Right renal cortex interstitium (tissue), 3 donors: ENCODE measurements at regions not wholly inside any gene's neighbourhood (a gene's known extent, or its start where the extent isn't known, plus 50 kb on each side); places are given as distances from the start of the nearest gene placed in this dataset.
"Not testable (repeated sequence)": the region's sequence is repeated elsewhere in the genome, so short reads cannot be mapped to it uniquely, and the experiment has no call there.

Source experiments
- DNase-seq, 3 donors: peaks; one replicate each; pipeline ENCODE4 v3.0.0-alpha.2; 2013; ENCODE audit warnings: low read depth in 3 of 3, low spot score in 2 of 3

DNA sequence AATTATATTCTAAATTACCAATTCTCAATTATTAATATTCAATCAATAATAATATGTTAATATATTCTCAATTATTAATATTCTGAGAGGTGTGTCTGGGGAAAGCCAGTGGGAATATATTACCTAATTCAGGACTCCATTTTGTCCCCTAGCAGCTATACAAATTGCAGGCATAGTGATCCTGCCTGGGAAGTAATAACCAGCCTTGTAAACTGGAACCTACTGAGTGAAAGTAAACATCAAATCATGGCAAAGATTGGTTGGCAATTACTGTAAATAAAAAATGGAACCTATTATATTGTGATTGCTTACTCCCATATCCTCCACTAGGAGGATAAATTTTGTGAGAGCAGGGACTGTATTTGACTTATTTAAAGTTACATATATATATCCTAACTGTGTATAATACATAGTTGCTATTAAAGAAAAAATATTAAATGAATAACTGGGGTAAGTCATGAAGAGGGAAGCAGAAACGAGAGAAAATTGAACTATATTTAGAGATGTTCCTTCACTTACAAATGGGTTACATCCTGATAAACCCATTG is 150.5 kb upstream of the ELL2 start:
- DNase-seq: no peak

DNA sequence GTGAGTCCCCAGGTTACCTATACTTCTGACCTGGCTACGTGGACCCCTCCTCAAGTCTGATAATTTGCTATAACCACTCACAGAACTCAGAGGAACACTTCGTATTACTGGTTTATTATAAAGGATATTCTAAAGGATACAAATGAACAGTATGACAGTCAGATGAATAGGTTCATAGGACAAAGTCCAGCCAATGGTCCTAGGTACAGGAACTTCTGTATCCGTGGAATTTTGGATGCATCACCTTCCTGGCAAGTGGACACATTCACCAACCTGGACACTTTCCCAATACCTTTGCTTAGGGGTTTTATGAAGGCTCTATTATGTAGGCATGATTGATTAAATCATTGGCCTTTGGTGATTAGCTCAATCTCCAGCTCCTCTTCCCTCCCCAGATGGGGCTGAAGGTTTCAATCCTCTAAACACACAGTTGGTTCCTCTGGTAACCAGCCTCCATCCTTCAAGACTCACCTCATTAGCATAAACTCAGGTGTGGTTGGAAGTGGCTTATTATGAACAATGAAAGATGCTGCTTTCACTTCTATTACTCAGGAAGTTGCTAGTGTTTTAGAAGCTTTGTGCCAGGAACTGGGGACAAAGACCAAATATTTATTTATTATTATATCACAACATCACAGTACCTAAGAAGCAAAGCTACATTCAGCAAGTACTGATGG is 149.6 kb upstream of the ELL2 start:
- no peak for DNase-seq

DNA sequence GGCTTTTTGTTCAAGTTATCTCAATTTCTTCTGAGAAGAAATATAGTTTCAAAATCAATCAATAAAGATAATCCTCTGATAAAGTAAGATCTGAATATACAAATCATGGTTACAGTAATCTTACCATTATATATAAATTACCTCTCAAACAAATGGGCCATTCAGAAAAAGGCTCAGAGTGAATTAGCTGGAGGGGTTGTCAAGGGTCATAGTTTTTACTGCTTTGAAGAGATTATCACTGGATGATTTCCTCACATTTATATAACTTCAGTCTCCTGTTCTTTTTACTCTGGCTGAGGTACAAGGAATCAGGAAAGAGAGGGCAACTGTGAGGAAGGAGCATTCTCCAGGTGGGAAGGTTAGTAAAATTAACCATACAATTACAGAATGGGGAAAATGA is 148.6 kb upstream of the ELL2 start:
- no peak for DNase-seq

DNA sequence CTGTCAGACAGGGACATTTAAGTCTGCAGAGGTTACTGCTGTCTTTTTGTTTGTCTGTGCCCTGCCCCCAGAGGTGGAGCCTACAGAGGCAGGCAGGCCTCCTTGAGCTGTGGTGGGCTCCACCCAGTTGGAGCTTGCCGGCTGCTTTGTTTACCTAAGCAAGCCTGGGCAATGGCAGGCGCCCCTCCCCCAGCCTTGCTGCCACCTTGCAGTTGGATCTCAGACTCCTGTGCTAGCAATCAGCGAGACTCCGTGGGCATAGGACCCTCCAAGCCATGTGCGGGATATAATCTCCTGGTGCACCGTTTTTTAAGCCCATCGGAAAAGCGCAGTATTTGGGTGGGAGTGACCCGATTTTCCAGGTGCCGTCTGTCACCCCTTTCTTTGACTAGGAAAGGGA is 147.0 kb upstream of the ELL2 start:
- DNase-seq: not testable (repeated sequence)

DNA sequence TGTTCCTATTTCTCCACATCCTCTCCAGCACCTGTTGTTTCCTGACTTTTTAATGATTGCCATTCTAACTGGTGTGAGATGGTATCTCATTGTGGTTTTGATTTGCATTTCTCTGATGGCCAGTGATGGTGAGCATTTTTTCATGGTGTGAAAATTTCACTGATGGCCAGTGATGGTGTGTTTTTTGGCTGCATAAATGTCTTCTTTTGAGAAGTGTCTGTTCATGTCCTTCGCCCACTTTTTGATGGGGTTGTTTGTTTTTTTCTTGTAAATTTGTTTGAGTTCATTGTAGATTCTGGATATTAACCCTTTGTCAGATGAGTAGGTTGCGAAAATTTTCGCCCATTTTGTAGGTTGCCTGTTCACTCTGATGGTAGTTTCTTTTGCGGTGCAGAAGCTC is 142.2 kb upstream of the ELL2 start:
- DNase-seq: not testable (repeated sequence)

DNA sequence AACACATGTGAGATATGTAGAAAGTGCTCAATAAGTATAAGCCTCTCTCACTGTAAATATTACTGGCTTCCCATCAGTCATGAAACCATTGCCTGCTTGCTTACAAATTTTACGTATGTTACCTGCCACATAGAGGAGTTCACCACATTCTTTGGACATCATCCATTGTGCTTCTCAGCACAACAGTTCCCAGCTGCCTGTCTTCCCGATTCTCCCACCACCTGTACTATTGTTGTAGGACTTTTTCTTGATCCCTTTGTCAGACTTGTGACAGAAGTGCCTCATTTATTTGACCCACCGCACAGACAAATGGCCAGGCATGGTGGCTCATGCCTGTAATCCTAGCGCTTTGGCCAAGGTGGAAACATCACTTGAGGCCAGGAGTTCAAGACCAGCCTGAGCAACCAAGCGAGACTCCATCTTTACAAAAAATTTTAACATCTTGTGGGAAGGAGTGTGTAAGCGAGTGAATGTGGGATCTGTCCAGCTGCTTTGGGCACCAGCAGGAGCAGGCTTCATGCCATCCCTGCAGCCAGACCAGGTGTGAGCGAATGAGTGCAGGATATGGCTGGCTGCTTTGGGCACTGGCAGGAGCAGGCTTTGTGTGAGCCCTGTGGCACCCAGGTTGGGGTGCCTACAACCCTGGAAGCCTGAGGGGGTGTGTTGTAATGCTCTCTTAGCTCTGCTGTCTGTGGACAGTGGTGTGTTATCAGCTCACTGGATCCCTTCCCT is 139.9 kb upstream of the ELL2 start:
- DNase-seq: no peak

DNA sequence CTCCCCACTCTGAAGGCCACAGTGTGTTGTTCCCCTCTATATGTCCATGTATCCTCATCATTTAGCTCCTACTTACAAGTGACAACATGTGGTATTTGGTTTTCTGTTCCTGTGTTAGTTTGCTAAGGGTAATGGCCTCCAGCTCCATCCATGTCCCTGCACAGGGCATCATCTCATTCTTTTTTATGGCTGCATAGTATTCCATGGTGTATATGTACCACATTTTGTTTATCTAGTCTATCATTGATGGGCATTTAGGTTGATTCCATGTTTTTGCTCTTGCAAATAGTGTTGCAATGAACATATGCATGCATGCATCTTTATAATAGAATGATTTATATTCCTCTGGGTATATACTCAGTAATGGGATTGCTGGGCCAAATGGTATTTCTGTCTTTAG is 135.8 kb upstream of the ELL2 start:
- DNase-seq: not testable (repeated sequence)

DNA sequence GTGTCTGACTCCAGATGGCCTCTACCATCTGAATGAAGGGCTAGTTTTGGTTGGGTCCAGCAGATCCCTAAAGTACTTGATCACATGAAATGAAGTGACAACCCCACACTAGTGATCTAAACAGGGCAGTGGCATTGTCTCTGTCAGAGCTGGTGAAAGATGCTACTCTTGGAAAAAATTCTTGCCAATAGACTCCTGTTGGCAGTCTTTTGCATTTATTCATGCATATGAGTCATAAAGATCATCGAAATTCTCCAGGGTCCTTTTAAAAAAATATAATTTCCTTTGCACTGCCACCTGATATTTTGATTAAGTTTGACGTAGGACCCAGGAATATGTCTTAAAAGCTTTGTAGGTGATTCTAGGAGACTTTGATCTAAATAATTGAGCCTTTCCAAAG is 135.1 kb upstream of the ELL2 start:
- DNase-seq: no peak

DNA sequence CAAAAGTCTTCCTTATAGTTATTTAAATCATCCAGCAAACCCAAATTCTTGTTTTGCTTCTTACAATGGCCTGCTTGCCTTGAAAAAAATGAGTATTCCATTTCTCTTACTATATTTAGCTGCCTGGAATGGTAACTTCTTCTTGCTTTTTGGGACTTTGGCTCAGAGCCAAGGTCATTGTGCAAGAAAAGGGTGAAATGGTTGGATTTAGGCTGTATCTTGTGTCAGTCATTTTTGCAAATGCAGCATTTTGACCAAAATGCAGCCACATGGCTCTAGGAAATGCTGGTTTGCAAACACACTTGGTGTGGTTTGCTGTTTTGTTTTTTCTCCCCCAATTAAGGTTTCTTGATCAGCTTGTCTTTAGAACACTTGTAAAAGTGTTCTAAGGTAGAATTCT is 133.3 kb upstream of the ELL2 start:
- no peak for DNase-seq

DNA sequence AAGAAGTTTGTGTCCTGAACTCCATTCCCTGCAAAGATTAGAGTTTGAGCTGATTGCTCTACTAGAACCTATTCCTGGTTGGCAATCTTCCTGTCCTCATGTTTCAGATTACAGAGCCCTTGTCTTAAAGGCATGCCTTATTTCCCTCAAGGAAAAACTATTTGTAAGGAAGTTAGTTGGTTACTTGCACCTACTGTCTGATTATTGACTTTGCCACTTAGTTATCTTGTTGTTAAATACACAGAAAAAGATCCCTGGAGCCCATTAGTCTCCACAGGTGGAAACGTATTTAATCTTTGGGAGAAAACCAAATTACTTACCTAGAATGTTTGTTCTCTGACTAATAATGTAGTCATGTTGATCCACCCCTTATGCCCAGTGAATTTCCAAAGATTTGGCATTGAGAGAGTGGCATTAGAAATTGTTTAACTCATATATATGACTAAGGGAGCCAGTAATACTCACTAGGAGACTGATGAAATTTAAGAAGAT is 132.3 kb upstream of the ELL2 start:
- no peak for DNase-seq

DNA sequence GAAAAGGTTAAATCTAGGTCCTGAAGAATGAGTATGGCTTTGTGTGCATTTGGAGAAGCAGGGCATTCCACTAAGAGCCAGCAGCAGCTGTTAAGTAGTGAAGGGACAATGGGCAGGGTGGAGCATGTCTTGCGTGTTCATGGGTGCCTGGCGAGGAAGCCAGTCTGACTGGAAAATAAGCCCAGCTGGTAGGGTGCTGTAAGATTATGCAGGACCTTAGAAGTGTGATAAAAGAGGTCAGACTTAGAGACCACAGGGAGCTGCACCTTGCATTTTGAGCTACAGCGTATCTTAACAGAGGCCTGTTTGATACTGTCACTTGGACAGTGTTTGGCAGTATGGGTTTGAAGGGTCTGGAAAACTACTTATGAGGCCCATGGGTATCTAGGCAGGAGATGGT is 131.7 kb upstream of the ELL2 start:
- no peak for DNase-seq

DNA sequence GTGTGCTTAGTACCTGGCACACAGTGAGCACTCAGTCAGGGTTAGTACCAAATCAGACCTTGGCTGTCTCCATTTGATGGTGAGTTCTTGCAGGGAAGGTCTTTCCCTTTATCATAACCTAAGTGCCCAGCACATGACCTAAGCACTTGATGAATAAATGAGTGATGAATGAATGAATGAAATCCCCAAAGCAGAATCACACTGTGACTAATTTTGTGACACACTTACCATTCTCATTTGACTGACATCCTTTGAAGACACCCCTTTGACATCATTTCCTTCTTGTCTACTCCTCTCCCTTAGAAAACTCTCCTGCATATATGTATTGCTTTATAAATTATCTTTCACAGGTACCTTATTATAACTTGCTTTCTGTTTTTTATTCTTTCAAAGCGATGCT is 130.2 kb upstream of the ELL2 start:
- no peak for DNase-seq

DNA sequence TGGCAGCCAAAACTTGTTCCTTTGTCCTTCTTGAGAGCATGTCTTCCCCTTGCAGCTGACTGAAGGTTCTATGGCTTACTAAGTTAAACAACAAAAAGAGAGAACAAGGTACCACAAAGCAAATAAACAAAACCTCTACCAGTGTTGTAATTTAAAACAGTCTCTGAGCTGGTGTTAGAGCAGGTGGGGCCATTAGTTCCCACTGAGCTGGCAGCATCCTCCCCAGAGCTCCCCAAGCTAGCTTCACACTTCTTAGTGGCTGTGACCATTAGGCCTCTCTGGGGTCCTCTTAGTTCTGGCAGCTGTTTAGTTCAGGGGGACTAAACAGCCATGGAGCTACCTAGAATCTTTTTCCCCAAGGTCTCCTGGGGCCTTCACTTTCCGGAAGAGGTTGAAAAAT is 128.6 kb upstream of the ELL2 start:
- no peak for DNase-seq

DNA sequence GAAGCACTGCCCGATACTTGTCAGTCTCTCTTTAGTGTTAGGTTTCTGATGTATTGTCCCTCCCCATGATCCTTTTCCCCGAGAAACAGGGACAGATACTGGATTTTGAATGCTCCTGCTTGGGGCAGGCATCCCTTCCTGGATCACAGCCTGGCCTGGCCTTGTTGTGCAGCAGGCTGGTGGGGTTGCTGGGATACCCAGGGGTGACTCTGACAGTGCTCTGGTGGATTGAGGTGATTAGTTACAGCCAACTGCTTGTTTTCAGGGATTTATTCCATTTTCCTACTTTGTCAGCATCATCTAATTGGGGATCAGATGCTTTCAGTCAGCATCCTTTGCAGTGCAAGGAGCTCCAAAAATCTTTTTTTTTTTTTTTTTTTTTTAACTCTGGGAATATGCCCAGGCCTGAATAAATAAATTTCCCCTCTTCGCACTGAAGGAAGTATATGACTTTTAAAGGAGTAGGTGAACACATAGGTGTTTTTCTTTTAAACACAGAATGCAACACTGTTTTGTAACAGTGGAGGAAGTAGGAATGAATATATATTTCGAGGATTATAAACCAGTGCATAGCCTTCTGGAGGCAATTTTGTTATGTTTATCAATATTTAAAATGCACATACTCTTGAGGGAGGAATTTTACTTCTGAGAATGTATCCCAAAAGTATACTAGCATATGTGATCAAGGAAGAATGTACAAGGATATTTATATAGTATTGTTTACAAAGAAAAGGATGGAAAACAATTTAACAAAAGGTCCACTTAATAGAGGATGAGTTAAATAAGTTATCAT is 127.3 kb upstream of the ELL2 start:
- DNase-seq: no peak

DNA sequence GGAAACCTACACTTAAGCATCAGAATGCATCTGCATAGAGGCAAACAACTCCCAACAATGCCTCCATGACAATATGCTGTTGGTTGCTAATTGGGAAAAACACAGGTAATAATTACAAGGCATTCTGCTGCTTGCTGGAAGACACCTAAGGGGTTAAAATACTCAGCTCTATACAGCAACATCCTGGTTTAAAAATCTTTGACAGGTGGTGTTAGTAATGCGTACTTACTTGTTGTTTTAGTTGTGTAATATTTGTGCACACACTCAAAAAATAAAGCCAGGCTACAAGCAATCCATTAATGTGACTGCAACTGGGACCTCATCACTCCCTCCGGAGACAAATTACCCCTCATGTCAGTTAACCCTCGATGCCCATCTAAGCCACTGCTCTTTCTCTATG is 126.3 kb upstream of the ELL2 start:
- no peak for DNase-seq

DNA sequence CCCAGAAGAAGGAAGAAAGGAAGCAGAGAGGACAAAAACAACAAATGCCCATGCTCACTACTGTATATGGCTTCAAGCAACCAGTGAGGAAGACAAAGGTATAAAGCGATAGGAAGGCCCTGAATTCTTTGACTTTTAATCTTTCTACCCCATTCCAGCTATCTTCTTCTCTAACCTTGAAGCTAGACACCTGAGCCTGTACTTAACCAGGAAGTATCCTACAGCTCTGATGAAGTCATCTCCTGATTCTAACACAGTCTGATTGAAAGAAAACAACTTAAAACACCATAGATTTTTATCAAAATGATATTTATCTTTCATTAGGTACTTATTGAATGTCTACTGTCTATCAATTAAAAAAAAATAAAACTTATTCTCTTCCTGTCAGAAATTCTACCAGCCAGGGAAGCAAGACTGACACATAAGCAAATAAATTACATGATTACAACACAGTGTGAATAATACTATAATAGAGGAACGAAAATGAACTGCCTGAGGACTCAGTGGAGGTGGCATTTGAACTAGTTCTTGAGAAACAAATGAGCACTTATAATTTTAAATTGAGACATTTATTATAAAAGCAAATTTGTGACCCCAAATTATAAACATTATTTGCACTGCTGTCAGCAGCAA is 123.3 kb upstream of the ELL2 start:
- no peak for DNase-seq

DNA sequence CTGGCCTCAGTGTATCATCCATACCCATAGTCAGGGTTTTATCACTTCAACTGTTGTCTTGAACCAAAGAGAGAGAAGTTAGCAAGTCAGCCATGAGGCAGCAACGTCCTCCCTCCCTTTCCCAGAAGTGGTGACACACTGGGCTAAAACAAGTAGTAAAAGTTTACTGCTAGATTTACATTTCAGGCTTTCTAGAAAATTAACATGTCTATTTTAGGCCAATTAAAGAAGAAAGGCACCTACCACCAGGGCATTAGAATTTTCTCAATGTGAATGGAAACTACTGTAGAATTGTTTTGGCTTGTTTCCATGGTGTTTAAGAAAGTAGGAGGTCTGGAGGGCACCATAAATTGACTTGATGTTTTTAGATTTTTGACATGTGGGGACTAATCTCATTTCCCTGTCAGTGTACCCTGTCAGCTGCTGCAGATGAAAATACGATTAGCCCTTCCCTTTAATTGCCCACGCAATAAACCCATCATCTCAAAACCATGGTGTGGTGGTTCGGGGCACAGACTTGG is 121.8 kb upstream of the ELL2 start:
- DNase-seq: peak; percentile 5 to 21 (median 16)

DNA sequence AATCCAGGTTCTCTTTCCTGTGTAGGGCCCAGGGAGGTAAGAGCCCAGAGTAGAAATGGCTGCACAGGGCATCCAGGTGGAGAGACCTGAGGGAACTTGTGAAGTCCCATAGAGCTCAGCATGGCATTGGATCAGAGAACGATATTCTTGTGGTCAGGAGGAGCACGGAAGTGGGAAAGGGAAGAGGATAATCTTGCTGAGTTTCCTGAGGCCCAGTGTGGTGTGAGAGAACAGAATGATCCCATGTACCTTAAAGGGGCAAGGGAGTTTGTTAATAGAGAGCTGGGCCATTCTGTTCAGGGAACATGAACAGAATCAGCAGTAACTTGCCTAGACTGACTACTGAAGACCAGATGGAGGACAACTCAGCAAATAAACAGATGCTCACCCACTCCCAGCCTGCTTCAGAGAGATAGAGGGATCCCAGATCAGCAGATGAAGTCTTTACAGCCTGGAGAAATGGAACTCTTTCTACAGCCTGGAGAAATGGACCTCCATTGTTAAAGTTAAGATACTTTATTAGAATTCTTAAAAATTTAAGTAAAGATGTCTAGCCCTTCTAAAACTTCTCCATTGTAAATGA is 119.7 kb upstream of the ELL2 start:
- DNase-seq: no peak

DNA sequence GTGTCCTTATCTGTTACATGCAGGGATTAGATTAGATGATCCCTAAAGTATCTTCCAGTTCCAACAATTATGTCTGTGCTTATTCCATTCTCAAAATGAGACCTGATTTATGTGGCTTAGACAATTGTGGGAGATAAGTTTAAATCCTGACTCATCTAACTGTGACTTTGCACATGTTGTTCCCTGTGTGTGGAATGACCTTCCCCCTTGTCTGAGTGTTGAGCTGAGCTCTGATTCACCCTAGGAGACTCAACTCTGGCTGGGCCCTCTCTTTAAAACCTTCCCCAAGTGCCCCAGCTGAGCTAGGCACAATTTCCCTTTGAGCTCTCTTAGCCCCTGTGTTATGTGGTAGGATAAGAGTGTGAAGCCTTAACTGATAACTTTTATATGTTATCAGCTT is 118.9 kb upstream of the ELL2 start:
- no peak for DNase-seq

DNA sequence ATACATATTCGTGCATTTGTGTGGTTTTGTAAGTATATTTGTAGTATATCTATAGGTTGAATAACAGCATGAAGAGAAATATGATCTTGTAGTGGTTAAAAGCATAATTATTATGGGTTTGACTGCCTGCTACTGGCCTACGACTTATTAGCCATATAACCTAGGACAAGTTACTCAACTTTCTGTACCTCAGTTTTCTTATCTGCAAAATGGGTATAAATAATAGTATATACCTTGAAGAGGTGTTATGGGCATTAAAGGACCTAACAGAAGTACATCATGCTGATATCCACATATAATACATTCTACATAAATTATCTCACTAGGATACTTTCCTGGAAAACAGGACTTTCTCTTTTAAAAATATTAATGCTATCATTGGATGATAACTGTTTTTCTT is 118.3 kb upstream of the ELL2 start:
- no peak for DNase-seq
